H1 (cell line): ENCODE measurements at regions not wholly inside any gene's neighbourhood (a gene's known extent, or its start where the extent isn't known, plus 50 kb on each side); places are given as distances from the start of the nearest gene placed in this dataset.

Source experiments
- BACH1 ChIP-seq: IDR thresholded peaks from 2 replicates; pipeline ENCODE4 v1.6.1; 2012; ENCODE audit warnings: low read length, improper control_type of control experiment
- CHD7 ChIP-seq: fragments of 300-600 bp; sonication (generic); IDR thresholded peaks from 2 replicates; pipeline ENCODE4 v1.7.1; 2012; ENCODE audit warnings: low read length, moderate library complexity, mild to moderate bottlenecking, inconsistent platforms; ENCODE audit not compliant: insufficient replicate concordance
- FOSL1 ChIP-seq: IDR thresholded peaks from 2 replicates; pipeline ENCODE4 v1.6.1; 2011; ENCODE audit warnings: mild to moderate bottlenecking, low read depth, low read length, moderate library complexity; ENCODE audit not compliant: insufficient read depth
- NANOG ChIP-seq: IDR thresholded peaks from 2 replicates; pipeline ENCODE4 v1.6.1; 2011; ENCODE audit warnings: low read length, low read depth, mild to moderate bottlenecking, inconsistent platforms; ENCODE audit not compliant: insufficient read depth, poor library complexity, severe bottlenecking
- NRF1 ChIP-seq: IDR thresholded peaks from 2 replicates; pipeline ENCODE4 v1.6.1; 2011; ENCODE audit warnings: mild to moderate bottlenecking, low read depth, low read length, improper control_type of control experiment
- RBBP5 ChIP-seq: IDR thresholded peaks from 2 replicates; pipeline ENCODE4 v1.7.1; 2012; ENCODE audit warnings: low read depth, mild to moderate bottlenecking, inconsistent platforms, low read length, moderate library complexity, borderline replicate concordance
- RFX5 ChIP-seq: IDR thresholded peaks from 2 replicates; pipeline ENCODE4 v1.6.1; 2011; ENCODE audit warnings: low read depth, low read length, improper control_type of control experiment, borderline replicate concordance
- RNF2 ChIP-seq: fragments of 200-900, 300-1000 bp; sonication (generic); IDR thresholded peaks from 2 replicates; pipeline ENCODE4 v1.7.1; 2016; ENCODE audit warnings: borderline replicate concordance, low read depth, mild to moderate bottlenecking, antibody characterized with exemption, low read length; ENCODE audit not compliant: poor library complexity, severe bottlenecking; ENCODE audit errors: missing control alignments
- SRF ChIP-seq: IDR thresholded peaks from 2 replicates; pipeline ENCODE4 v1.6.1; 2011; ENCODE audit warnings: mild to moderate bottlenecking, low read depth, low read length, moderate library complexity
- SUZ12 ChIP-seq: fragments of 200-600 bp; sonication (generic); IDR thresholded peaks from 2 replicates; pipeline ENCODE4 v1.6.1; 2012; ENCODE audit warnings: mild to moderate bottlenecking, inconsistent platforms, low read length, moderate library complexity, mixed read lengths
- USF2 ChIP-seq: IDR thresholded peaks from 2 replicates; pipeline ENCODE4 v1.6.1; 2011; ENCODE audit warnings: low read length, improper control_type of control experiment

- TF ChIP-seq CHD7: no peak
- no peak for TF ChIP-seq USF2
- no peak for TF ChIP-seq NRF1
- TF ChIP-seq RBBP5: no peak
- TF ChIP-seq FOSL1: no peak
- TF ChIP-seq SRF: no peak
- no peak for TF ChIP-seq NANOG
- no peak for TF ChIP-seq BACH1
- no peak for TF ChIP-seq SUZ12
- TF ChIP-seq RFX5: no peak
- TF ChIP-seq RNF2: no peak
These were observed 301.8 kb downstream of the AASDHPPT start (continued) for GRCh38 chr11:106379265-106379664.
